ENCODE measurements at regions not wholly inside any gene's neighbourhood (a gene's known extent, or its start where the extent isn't known, plus 50 kb on each side); places are given as distances from the start of the nearest gene placed in this dataset.

- ChIA-PET POLR2A (no interaction called here), CTCF (no interaction called here)
- intact Hi-C loops (cut with micrococcal nuclease; ENCODE audit: unreplicated experiment) = no loop called here
- TF ChIP-seq SIN3A (IDR thresholded peaks at IDR 0.05; ENCODE audit: borderline replicate concordance, insufficient read depth, low read depth, low read length) (no peak), CTCF (IDR thresholded peaks at IDR 0.05) (no peak), REST (IDR thresholded peaks at IDR 0.05; ENCODE audit: insufficient read depth in 1 of 2, low read depth in 2 of 2, low read length in 1 of 2) (no peak), TCF7L2 (IDR thresholded peaks at IDR 0.05; ENCODE audit: low read depth, low read length) (no peak), POLR2AphosphoS5 (IDR thresholded peaks at IDR 0.05; ENCODE audit: low read depth, low read length) (no peak)
- no peaks in the 10 kb centered on the region for H3K9me3 ChIP-seq (ENCODE audit: control insufficient read depth, insufficient read depth, low read depth, low read length)
- no peaks in the 10 kb centered on the region for H3K4me1 ChIP-seq (ENCODE audit: control insufficient read depth, insufficient read depth, low read length)
- ATAC-seq = no peak
- BruUV-seq (replicated peaks) = no TSS peak
- H3K36me3 ChIP-seq (ENCODE audit: control insufficient read depth, insufficient read depth, low read length) = no peaks in the 10 kb centered on the region
- no peaks in the 10 kb centered on the region for H3K27me3 ChIP-seq (ENCODE audit: control insufficient read depth, insufficient read depth, low read length)
- in situ Hi-C loops (cut with HindIII; ENCODE audit: low pct_unique_long_range_greater_than_20kb, low sequenced_read_pairs) = no loop called here
- no peak overlapping the region for H3K27ac ChIP-seq (ENCODE audit: low read length)
- H3K4me3 ChIP-seq (ENCODE audit: low read depth in 2 of 2, low read length in 2 of 2) = no peak overlapping the region
- DNase-seq (ENCODE audit: low read depth, low spot score) = no peak
Measured at GRCh38 chr9:80892703-80893102, 796.6 kb downstream of the TLE1 start.

GRCh38 chr9:80890124-80890523, 799.2 kb downstream of the TLE1 start:
- BruUV-seq (replicated peaks) = no TSS peak
- in situ Hi-C loops (cut with HindIII; ENCODE audit: low pct_unique_long_range_greater_than_20kb, low sequenced_read_pairs) (no loop called here), intact Hi-C loops (cut with micrococcal nuclease; ENCODE audit: unreplicated experiment) (no loop called here)
- CTCF ChIA-PET = no interaction called here
- no peak overlapping the region for H3K4me3 ChIP-seq (ENCODE audit: low read depth in 2 of 2, low read length in 2 of 2)
- TF ChIP-seq REST (IDR thresholded peaks at IDR 0.05; ENCODE audit: insufficient read depth in 1 of 2, low read depth in 2 of 2, low read length in 1 of 2) = no peak
- TF ChIP-seq POLR2AphosphoS5 (IDR thresholded peaks at IDR 0.05; ENCODE audit: low read depth, low read length) = no peak
- TF ChIP-seq TCF7L2 (IDR thresholded peaks at IDR 0.05; ENCODE audit: low read depth, low read length) = no peak
- no peak for TF ChIP-seq SIN3A (IDR thresholded peaks at IDR 0.05; ENCODE audit: borderline replicate concordance, insufficient read depth, low read depth, low read length)
- no peak for TF ChIP-seq CTCF (IDR thresholded peaks at IDR 0.05)
- ATAC-seq (no peak), DNase-seq (ENCODE audit: low read depth, low spot score) (no peak)
- POLR2A ChIA-PET = no interaction called here
- H3K27ac ChIP-seq (ENCODE audit: low read length) = no peak overlapping the region
- no peaks in the 10 kb centered on the region for H3K4me1 ChIP-seq (ENCODE audit: control insufficient read depth, insufficient read depth, low read length)
- H3K36me3 ChIP-seq (ENCODE audit: control insufficient read depth, insufficient read depth, low read length) = no peaks in the 10 kb centered on the region
- H3K9me3 ChIP-seq (ENCODE audit: control insufficient read depth, insufficient read depth, low read depth, low read length) = no peaks in the 10 kb centered on the region
- H3K27me3 ChIP-seq (ENCODE audit: control insufficient read depth, insufficient read depth, low read length) = no peaks in the 10 kb centered on the region

Data from Panc1 (cell line).